NCI-H1092 treated with DMSO at 0.1 percent for 48 hours (cell line): ENCODE measurements at regions not wholly inside any gene's neighbourhood (a gene's known extent, or its start where the extent isn't known, plus 50 kb on each side); places are given as distances from the start of the nearest gene placed in this dataset.
"Not testable (repeated sequence)": the region's sequence is repeated elsewhere in the genome, so short reads cannot be mapped to it uniquely, and the experiment has no call there.

Experiments
- DNase-seq: peaks from one replicate; lab custom pipeline; 2025; lab: John Stamatoyannopoulos, UW

- no peak for DNase-seq
Measured at GRCh38 chr10:62496925-62497324, 122.8 kb downstream of the ZNF365 start.

DNA sequence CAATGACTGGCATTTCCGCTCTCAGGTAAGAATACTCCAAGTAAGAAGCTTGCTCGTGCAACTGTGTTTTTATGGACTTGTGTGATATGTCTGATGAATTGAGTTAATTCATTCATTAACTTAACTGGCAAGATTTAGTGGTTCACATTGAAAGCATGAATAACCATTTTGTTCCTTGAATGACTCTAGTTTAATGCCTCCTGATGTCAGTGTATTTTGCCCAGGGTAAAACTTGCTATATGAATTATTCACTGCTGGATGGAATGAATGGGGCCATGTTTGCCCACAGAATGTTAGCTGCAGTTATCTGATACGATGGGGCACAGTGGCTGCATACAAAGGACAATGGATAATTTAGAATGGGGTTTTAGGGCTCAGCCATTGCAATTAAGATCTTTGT, 124.1 kb downstream of the ZNF365 start:
- DNase-seq, result no peak

DNA sequence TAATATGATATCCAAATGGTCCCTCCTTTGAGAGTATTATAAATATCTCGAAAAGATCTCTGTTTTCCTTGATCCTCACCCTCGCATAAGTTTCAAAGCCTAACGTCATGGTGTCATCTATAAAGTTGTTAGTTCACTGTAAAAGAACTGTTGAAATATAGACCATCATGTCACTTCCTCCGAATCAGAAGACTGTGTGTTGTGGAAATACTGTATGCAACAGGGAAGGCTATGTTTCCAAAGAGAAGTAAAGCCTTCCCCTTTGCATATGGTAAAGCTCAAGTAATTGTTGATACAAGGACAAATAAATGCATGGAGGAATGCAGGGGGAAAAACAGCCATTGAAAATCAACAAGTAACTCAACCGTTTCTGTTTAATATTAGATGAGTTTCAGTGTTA, 125.9 kb downstream of the ZNF365 start:
- not testable (repeated sequence) for DNase-seq

GRCh38 chr10:62501547-62501946, 127.4 kb downstream of the ZNF365 start:
- DNase-seq, result no peak

DNA sequence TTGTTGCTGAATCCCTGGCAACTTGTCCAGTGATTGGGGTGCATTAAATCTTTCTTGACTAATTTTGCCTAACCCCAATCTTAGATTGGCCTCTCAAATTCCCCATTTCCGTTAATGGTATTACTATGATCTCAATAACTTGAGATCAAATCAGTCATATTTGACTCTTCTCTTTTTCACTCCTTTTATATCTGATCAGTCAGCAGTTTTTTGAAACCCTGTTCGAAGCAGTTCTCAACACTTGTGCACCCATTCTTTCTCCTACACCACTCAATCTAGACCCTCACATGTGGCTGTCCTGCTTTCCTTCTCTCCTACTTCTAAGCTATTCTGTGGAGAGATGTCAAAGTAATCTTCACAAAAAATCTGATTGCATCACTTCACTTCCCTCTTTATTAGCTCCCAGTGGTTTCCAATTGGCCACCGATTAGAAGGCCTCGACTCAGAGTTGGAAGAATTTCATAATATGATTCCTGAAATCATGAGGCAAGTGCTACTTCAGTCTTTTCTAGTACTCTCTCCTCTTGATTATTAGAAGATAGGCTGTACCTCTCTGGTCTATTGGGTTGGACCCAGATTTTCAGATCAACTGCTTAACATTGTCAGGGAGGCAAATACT, 128.9 kb downstream of the ZNF365 start:
- no peak for DNase-seq

GRCh38 chr10:62503872-62504271, 129.7 kb downstream of the ZNF365 start:
- no peak for DNase-seq

DNA sequence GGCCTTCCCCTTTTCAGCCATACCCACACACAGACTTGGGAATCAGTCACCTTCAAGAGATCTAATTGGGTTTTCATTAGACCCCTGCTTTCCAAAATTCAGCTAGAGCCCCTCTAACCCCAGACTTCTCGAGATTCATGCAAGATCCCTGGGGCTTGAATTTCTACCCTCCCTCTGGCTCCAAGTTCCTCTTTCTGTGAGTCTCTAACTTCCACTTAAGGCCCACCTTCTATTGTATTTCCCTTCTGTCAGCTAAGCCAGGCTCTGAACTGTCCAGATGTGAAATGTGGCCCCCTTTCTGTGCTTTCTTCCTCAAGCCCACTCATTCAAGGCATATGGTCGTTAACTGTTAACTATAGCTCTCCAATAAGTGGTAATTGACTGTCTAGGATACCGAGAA, 132.2 kb downstream of the ZNF365 start:
- no peak for DNase-seq

DNA sequence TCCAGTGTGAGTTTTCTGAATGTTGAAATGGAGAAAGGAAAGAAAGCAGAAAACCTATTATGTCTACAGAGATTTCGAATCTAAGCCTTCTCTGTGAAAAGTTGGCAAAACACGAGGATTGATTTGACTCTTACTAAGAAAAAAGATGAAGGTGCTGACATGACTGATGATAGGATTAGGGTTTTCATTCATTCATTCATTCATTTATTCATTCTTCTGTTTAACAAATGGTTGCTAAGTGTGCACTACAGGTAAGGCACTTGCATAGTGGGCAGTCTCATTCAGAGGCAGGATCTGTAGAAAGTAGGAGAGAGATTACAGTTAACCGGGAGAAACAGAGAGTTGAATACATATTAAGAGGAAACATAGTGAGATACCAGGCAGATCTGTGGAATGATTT, 137.1 kb downstream of the ZNF365 start:
- no peak for DNase-seq

GRCh38 chr10:62511656-62512055, 137.5 kb downstream of the ZNF365 start:
- DNase-seq, result no peak

- no peak for DNase-seq
Measured at GRCh38 chr10:62512732-62513475, 138.7 kb downstream of the ZNF365 start.

- DNase-seq, result no peak
Measured at GRCh38 chr10:62514079-62514693, 140.0 kb downstream of the ZNF365 start.

DNA sequence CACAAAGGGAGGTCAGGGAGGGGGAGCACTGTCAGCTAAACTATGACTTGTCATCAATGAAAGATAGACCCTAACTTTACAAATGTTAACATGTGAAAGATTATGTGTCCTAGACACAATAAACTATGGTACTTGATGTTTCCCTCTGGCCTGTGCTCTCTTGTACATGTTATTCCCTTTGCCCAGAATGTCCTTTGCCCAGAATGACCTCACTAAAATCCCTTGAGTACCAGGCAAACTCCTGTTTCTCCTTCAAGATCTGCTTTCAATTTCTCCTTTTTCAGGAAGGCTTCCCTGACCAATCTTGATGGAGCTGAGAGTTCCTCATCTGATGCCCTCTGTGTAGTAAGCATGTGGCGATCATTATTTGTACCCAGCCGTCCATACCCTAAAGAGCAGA, 143.1 kb downstream of the ZNF365 start:
- DNase-seq, result no peak

- DNase-seq, result no peak
Measured at GRCh38 chr10:62527019-62527827, 153.1 kb downstream of the ZNF365 start.

- DNase-seq, result no peak
Measured at GRCh38 chr10:62528441-62528840, 154.3 kb downstream of the ZNF365 start.

- DNase-seq, result no peak
Measured at GRCh38 chr10:62529396-62529795, 155.2 kb downstream of the ZNF365 start.

- no peak for DNase-seq
Measured at GRCh38 chr10:62534031-62534430, 159.9 kb downstream of the ZNF365 start.

DNA sequence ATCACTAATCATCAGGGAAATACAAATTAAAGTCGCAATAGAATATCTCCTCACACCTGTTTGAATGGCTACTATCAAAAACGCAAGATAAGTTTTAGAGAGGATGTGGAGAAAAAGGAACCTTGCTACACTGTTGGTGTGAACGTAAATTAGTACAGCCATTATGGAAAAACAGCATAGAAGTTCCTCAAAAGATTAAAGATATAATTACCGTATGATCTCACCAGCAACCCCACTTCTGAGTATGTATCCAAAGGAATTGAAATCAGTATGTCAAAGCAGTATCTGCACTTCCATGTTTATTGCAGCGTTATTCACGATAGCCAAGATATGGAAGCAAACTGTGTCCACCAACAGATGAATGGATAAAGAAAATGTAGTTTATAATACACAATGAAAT, 164.4 kb downstream of the ZNF365 start:
- no peak for DNase-seq

GRCh38 chr10:62540389-62540788, 166.2 kb downstream of the ZNF365 start:
- no peak for DNase-seq

- DNase-seq, result no peak
Measured at GRCh38 chr10:62541811-62542210, 167.6 kb downstream of the ZNF365 start.

- DNase-seq, result no peak
Measured at GRCh38 chr10:62543571-62544355, 169.6 kb downstream of the ZNF365 start.

DNA sequence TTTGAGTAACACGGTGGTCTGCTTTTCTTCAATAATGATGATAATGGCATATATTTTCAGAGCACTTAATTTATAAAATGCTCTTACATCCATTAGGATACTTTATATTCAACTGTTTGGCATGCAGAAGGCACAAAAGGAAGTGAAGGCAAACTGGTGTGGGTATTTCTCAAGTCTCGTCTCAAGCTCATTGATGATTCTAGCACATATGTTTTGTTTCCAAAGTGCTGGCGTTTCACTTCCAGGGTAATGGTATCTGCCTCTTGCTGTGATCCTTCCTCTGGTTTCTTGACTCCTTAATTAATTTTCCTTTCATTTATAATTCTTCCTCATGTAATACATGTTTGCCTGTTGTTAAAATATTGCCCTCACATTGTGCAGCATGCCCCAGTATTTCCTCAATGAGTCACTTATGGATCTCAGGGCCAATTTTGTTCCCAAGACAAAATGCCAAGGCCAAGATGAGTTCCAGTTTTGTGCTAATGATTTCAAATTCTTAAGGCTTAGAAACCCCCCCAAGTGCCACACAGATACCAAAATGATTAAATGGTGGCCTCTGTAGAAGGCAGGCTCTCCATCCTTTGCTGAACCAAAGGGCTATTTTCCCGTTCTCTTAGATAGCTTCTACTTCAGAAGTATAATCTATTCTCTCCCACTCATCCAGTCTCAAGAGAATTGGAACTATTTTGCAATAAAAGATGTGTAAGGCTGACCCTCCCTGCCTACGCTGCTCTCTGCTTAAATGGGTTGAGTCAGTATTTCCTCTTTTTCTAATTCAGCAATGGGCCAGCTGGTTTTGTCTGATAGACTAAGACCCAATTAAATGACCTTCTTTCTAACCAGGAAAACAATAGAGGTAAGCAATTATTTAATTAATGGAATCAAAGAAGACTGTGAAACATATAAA, 171.2 kb downstream of the ZNF365 start:
- DNase-seq, result no peak
